ENCODE measurements at regions not wholly inside any gene's neighbourhood (a gene's known extent, or its start where the extent isn't known, plus 50 kb on each side); places are given as distances from the start of the nearest gene placed in this dataset.

GRCh38 chr10:78140066-78140630, 106.5 kb downstream of the RPS24 start:
- TF ChIP-seq CTCF (conservative IDR thresholded peaks at IDR 0.05 in 1 of 2, IDR thresholded peaks at IDR 0.05 in 1 of 2; ENCODE audit: extremely low read depth in 1 of 2, insufficient read depth in 1 of 2, low read depth in 1 of 2, low read length in 2 of 2) = no peak
- TF ChIP-seq EZH2 (IDR thresholded peaks at IDR 0.05; ENCODE audit: borderline replicate concordance, low read length) = no peak

Data from mammary epithelial cell (primary cell).